ENCODE measurements at regions not wholly inside any gene's neighbourhood (a gene's known extent, or its start where the extent isn't known, plus 50 kb on each side); places are given as distances from the start of the nearest gene placed in this dataset.

DNA sequence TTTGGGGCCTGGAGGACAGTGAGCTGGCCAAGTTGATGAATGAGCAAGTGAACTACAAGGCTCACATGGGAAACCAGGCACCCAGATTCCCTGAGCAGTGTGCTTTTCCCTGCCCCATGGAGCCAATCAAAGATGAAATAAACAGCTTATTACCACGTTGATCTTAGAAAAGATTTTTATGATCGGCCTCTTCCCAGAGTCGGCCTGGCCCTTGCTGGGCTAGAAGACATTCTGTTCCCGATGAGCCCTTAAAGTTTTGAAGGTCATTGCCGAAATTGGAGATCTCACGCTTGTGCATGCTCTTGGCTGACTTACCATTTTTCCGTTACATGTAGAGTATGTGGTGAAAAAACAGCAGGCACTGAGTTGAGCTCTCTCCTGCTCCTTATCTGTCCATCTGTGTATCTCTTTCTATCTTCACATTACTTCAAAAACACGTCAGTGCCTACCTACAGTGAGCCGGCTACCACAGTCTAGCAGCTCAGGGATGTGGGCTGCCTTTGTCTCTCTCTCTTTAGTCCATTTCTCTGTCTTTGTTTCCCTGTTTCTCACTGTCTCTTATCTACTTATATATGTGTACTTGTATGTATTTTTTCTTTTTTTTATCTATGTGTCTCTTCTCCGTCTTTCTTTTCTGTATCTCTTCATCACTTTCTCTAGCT is 248.8 kb upstream of the USP24 start:
- Histone ChIP-seq H3K9me3 (no peaks in the 10 kb centered on the region), H3K27ac (peak overlapping the region; percentile 66 to 74), H3K36me3 (no peaks in the 10 kb centered on the region), H3K4me1 (replicated peaks) (no peaks in the 10 kb centered on the region), H3K27me3 (replicated peaks; ENCODE audit: insufficient read depth) (no peaks in the 10 kb centered on the region), H3K4me3 (no peak overlapping the region)
- intact Hi-C loops (cut with DNase I): loop anchor here (5.0 to 10.0 kb wide), 3 partner anchors 87 to 1111 kb away; partner anchors contain the start of gene PLPP3
- 57% methylated on average over 10 of the region's 10 CpGs for WGBS
- TF ChIP-seq, protein P1, sequence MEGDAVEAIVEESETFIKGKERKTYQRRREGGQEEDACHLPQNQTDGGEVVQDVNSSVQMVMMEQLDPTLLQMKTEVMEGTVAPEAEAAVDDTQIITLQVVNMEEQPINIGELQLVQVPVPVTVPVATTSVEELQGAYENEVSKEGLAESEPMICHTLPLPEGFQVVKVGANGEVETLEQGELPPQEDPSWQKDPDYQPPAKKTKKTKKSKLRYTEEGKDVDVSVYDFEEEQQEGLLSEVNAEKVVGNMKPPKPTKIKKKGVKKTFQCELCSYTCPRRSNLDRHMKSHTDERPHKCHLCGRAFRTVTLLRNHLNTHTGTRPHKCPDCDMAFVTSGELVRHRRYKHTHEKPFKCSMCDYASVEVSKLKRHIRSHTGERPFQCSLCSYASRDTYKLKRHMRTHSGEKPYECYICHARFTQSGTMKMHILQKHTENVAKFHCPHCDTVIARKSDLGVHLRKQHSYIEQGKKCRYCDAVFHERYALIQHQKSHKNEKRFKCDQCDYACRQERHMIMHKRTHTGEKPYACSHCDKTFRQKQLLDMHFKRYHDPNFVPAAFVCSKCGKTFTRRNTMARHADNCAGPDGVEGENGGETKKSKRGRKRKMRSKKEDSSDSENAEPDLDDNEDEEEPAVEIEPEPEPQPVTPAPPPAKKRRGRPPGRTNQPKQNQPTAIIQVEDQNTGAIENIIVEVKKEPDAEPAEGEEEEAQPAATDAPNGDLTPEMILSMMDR (IDR thresholded peaks at IDR 0.05): no peak
- TF ChIP-seq POLR2AphosphoS5 (IDR thresholded peaks at IDR 0.05): peak; percentile 79
- no peak for DNase-seq (ENCODE audit: low spot score)

DNA sequence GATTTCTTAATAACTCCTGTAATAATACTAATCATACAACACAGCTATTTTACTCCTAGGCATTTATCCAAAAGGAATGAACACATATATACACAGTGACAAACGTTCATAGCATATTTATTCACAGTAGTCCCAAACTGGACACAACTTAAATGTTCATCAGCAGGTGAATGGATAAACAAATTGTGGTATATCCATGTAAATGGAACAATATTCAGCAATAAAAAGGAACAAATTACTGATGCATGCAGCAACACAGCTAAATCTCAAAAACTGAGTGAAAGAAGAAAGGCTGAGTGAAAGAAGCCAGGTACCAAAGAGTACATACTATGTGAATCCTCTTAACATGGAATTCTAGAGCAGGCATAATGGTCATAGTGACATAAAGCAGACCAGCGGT is 242.7 kb upstream of the USP24 start:
- no peak for DNase-seq (ENCODE audit: low spot score)
- intact Hi-C loops (cut with DNase I): no loop called here
- H3K9me3 ChIP-seq: no peaks in the 10 kb centered on the region
- no peak overlapping the region for H3K27ac ChIP-seq
- no peak overlapping the region for H3K4me3 ChIP-seq
- WGBS: 85% methylated on average over 2 of the region's 2 CpGs
- H3K36me3 ChIP-seq: no peaks in the 10 kb centered on the region
- H3K27me3 ChIP-seq (replicated peaks; ENCODE audit: insufficient read depth): no peaks in the 10 kb centered on the region
- no peak for TF ChIP-seq POLR2AphosphoS5 (IDR thresholded peaks at IDR 0.05)
- TF ChIP-seq POLR2A (IDR thresholded peaks at IDR 0.05): no peak
- TF ChIP-seq, protein P1 (IDR thresholded peaks at IDR 0.05): no peak
- no peaks in the 10 kb centered on the region for H3K4me1 ChIP-seq (replicated peaks)

DNA sequence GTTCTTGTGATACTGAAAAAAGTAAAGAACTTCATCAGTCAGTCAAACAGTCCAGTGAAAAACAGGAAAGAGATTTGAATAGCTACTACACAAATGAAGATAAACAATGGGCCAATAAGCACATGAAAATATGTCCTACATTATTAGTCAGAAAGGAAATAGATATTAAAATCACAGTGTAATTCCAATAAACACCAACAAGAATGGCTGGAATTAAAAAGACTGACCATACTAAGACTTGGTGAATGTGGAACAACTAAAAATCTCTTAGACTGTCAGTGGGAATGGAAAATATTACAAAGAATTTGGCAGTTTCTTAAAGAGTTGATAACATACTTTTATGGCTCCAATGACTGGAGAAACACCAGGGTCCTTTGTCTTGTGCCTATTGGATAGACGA is 241.8 kb upstream of the USP24 start:
- H3K9me3 ChIP-seq: no peaks in the 10 kb centered on the region
- no peaks in the 10 kb centered on the region for H3K36me3 ChIP-seq
- no peak for DNase-seq (ENCODE audit: low spot score)
- WGBS: 81% methylated on average over 1 of the region's 1 CpG
- H3K4me1 ChIP-seq (replicated peaks): no peaks in the 10 kb centered on the region
- H3K27ac ChIP-seq: no peak overlapping the region
- H3K4me3 ChIP-seq: no peak overlapping the region
- intact Hi-C loops (cut with DNase I): no loop called here
- no peaks in the 10 kb centered on the region for H3K27me3 ChIP-seq (replicated peaks; ENCODE audit: insufficient read depth)
- TF ChIP-seq, protein P1 (IDR thresholded peaks at IDR 0.05): no peak
- TF ChIP-seq POLR2AphosphoS5 (IDR thresholded peaks at IDR 0.05): no peak
- no peak for TF ChIP-seq POLR2A (IDR thresholded peaks at IDR 0.05)

DNA sequence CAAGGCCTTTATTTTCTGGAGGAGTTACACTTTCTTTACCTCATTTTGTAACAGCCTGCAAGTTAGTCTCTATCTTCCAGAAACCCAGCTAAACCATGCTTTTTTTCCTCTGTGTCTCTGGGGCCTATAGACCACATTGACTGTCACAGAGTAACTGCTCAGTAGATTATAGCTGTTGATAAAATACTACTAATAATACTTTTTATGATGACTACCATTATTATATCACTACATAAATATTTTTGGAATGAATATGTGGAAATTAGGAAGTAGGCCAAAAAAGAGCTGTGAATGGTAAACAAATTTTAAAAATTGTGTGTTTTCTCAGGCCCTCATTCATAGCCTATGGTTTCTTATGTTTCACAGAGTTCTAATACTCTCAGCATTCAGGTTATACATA is 233.1 kb upstream of the USP24 start:
- intact Hi-C loops (cut with DNase I): no loop called here
- Histone ChIP-seq H3K9me3 (no peaks in the 10 kb centered on the region), H3K27ac (no peak overlapping the region), H3K4me3 (no peak overlapping the region), H3K27me3 (replicated peaks; ENCODE audit: insufficient read depth) (no peaks in the 10 kb centered on the region), H3K4me1 (replicated peaks) (no peaks in the 10 kb centered on the region), H3K36me3 (no peaks in the 10 kb centered on the region)
- DNase-seq (ENCODE audit: low spot score): no peak
- no peak for TF ChIP-seq POLR2A (IDR thresholded peaks at IDR 0.05)
- TF ChIP-seq, protein P1 (IDR thresholded peaks at IDR 0.05): no peak
- TF ChIP-seq POLR2AphosphoS5 (IDR thresholded peaks at IDR 0.05): no peak

DNA sequence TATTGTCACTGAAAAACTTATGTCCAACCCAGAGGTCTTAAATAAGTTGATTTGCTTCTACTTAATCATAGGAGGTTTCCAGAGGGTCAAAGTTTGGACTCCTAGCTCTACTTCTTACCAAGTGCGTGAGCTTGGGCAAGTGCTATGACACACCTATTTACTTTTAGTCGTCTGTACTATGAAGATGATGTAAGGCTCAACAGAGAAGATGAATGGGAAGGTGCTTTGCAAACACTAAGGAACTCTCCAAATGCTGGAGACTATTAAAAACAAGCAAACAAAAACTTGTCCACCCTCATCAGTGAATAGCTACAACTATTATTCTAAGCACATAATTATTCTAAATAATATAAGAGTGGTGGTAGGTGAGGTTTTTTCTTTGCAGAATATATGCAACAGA is 232.3 kb upstream of the USP24 start:
- Histone ChIP-seq H3K36me3 (no peaks in the 10 kb centered on the region), H3K27me3 (replicated peaks; ENCODE audit: insufficient read depth) (no peaks in the 10 kb centered on the region), H3K9me3 (no peaks in the 10 kb centered on the region), H3K27ac (no peak overlapping the region), H3K4me3 (no peak overlapping the region), H3K4me1 (replicated peaks) (no peaks in the 10 kb centered on the region)
- 29% methylated on average over 2 of the region's 2 CpGs for WGBS
- intact Hi-C loops (cut with DNase I): no loop called here
- no peak for DNase-seq (ENCODE audit: low spot score)
- TF ChIP-seq, protein P1 (IDR thresholded peaks at IDR 0.05): no peak
- TF ChIP-seq POLR2A (IDR thresholded peaks at IDR 0.05) (no peak), POLR2AphosphoS5 (IDR thresholded peaks at IDR 0.05) (no peak)

Measured in prostate gland (tissue), 2 donors.